ENCODE measurements at regions not wholly inside any gene's neighbourhood (a gene's known extent, or its start where the extent isn't known, plus 50 kb on each side); places are given as distances from the start of the nearest gene placed in this dataset.

DNA sequence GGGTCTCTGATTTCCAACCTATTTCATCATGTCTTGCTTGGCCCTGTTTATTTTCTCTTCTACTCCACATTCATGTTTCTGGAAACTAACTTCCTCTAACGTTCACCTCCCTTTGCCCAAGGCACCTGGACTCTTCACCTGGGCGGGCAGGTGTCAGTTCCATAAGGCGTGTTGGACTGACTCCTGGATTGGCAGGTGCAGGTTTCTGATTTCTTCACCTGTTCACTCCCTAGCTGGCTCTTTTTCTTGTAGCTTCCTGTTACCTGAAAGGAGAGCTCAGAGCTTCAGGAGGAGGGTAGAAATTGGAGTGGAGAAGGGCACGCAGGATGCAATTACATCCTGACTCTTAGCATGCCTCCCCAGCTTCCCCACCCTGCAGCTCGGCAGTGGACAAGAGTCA is 350.8 kb upstream of the KLF3 start:
- DNase-seq: no peak

DNA sequence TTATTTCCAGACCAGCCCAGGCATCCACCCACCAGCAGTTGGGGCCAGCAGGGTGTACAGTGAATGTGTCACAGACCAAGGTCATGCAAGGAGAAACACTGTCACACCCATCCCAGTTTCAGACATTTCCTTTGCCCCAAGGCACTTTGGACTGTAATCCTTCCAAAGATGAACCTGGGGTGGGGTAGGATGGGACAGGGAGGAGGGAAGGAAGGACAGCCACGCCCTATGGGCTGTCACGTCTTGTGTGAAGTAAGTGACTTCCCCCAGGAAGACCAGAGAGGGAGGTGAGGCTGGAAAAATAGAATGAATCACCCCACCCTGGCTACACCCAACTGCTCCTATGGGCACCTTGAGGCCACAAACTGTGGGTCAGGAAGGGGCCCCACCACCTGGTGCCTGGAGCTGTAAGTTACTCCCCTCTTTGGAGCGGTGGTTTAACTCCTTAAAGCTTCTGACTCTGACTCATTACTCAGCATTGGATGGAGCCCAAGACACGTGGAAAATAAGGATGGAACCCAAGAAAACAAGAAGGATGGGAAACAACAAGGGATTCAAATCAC is 349.9 kb upstream of the KLF3 start:
- no peak for DNase-seq

DNA sequence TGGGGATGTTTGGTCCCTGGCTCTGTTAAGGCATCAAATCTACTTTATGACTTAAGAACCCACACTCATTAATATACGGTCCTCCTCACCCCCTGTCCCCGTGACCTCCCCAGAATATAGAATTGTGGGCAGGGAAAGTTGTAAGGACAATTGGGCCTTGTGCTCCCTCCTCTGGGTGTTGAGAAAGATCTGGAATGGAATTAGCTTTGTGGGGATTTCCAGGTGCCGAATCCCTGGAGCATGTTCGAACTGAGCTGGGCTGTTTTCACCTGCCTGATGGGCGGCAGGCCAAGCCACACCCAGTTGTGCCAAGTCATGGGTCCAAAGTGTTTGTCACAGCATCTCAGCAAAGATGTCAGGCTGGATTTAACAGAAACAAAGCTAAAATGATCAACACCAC is 349.3 kb upstream of the KLF3 start:
- DNase-seq: no peak

DNA sequence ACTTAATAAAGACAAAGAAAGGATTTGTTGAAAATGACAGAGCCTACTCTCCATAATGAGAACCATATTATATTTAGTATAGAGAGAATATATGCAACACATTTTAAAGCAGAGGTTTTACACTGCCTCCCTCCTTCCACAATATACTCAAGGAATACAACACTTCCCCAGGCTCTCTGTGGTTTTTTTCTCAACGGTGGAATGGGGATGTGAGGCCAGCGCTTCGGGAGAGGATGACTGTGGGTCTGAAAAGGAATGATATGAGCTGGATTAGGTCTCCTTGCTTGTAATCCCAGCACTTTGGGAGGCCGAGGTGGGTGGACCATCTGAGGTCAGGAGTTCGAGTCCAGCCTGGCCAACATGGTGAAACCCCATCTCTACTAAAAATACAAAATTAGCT is 348.7 kb upstream of the KLF3 start:
- no peak for DNase-seq

DNA sequence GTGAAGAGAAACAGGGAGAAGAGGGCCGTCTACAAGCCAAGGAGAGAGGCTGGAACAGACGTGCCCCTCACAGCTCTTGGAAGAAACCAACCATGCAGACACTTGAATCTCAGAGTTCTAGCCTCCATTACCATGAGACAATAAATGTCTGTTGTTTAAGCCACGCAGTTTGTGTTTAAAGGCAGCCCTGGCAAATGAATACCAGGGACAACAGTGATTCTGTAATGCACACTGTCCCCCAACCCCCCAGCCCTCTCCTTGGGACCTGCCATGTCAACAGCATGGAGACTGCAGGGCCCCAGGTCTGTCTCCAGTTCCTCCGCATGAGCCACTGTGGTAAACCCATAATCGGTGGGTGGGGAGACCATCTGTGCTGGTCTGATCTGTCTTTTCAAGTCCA is 348.0 kb upstream of the KLF3 start:
- no peak for DNase-seq

DNA sequence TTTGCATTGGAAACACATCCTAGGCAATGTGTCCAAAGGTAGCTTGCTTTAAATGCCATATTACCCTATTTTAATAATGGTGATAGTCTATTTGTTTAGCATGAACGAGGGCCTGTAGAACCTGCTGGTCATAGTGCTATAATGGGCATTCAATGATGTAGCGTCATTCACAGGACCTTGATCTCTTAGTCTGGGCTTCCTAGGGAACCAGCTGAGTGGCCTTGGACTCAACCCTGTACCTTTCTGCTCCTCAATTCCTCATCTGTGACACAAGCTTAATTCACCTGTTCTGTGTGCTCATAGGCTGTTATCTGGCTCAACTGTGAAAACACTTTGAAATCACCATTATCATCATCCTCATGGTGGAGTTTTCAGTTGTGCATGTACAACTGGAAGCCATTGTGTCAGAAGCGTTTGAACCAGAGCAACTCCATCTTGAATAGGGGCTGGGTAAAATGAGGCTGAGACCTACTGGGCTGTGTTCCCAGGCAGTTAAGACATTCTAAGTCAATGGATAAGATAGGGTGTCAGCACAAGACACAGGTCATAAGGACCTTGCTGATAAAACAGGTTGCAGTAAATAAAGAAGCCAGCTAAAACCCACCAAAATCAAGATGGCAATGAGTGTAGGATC is 346.8 kb upstream of the KLF3 start:
- DNase-seq: no peak

DNA sequence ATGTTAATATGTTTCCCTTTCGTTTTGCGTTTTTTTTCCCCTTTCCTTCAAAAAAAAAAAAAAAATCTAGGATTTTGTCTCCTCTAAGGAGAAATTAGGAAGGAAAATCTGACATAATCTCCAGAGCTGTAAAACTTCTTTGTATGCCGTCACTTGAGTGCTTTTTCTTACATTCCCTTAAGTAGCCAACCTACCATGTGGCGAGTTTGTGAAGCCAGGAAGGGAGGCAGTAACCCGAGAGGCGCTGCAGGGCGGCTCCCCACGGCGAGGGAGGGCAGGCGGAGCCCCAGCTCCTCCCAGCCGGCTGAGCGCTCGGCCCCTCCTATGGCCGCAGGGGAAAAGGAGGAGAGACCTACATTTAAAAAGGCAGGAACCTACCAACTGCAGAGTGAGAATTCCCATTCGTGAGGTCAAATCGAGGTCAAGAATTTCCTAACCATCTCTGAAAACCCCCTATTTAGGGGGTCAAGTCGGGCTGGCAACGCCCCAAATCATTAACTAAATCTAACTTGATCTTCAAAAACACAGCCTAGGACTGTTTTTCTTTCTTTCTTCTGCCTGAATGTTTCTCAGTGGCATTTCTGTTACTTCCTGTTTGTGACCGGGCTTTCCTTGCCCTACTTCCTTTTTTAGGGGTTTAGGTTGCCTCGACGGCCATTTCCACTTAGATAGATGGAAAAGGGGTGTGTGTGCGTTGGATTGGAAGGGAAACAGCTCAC is 345.1 kb upstream of the KLF3 start:
- peak; percentile 93 for DNase-seq

DNA sequence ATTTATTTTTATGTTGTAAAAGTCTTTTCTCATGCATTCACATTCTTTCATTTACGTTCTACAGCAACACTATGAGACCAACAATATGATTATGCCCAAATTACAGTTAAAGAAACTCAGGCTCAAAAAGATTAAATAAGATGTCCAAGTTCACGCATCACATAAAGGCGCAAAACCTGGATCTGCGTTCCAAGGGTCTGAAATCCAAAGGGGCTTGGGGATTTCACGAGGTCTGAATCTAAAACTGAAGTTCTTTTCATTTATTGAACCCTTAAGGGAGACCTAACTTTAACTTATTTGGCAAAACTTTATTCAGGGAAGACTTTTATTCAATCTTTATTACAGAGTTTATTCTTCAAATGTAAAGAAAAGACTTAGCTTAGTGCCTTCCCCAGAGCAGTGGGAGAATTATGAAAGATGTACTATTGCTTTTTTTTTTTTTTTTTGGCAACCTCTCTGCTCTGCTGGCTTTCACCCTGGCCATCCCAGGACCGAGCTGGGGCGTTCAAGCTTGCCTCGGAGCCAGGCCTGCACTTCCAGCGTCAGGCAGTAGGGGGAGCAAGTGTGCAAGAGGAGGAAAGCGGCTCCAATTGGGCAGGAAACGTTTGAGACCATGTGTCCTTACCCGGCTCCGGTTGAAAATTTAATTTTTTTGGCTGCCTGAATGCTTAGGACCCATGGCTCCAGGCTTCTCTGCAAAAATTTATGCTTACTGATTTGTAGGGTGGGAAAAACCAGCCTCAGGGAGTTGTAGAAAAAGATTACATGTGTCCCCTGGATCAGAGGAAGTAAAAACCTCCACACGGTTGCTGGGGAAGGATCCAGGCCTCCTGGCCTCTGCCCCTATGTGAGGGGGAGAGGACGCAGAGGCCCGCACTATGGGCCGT is 344.3 kb upstream of the KLF3 start:
- DNase-seq: peak; percentile 98

DNA sequence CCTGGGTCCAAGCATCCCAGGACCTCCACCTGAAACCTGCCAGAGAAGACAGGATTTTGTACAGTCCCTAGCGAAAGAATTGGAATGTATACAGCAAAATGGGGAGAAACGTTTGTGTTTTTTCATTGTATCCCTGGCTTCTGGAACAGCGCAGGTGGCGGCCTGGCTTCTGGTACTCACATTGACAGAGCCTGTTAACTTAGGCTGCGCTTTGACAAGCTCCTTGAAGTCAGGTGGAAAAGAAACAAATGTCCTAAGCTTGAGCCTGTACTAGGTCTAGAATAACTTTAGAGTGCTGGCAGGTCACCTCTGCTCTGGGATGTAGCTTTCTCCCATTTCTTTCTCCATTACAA is 343.7 kb upstream of the KLF3 start:
- no peak for DNase-seq

DNA sequence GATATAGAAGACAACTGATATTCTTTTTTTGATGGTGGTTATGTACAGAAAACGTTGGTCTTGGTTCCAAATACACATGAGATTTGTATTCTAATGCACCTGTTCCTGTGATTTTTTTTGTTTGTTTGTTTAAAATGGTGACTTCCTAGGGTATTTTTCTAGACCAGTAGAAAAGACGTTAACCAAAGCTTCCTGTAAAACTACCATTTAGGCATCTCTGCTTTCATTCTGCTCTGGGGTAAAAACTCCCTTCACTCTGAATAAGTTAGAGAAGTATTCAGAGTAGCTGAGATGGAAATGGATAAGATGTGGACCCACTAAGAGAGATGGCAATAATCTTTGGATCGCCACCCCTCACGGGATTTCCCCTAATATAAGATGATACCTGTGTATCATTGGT is 343.2 kb upstream of the KLF3 start:
- DNase-seq: no peak

DNA sequence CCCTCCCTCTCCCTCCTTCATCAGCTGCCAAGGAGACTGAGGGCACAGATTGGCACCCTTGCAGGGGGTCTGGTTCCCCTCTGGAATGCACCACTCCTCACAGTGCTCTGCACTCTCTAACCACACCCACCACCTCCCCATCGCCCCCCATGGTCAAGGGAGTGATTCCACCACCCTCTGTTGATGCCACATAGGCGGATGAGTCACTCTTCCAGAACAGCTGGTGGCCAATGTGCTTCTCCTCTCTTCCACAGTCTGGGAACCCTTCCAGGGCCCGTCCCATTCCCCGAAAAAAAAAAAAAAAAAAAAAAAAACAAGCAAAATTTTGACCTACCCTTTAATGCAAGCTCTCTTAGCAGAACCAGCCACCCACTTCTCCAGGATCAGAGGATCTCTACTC is 341.3 kb upstream of the KLF3 start:
- no peak for DNase-seq

DNA sequence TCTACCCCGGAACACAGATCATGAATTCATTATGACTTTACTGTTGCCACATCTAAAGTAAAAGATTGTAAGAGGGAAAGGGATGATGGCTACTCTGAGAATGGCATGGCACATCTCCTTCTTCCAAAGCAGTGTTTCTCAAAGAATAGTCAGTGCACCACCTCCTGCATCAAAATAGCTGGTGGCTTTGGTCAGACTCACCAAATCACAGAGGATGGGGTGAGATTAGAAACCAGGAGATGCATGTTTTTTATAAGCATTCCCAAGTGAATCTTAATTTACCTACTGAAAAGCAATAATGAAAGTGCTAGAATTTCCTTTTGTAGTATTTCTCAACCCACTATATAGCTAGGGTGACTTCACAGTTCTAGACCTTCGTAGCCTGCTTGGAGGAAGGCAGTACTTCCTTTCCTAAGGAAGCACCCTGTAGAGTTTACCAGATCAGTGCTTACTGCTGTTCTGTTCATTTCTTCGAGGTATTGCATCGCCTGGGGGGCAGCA is 340.8 kb upstream of the KLF3 start:
- no peak for DNase-seq

DNA sequence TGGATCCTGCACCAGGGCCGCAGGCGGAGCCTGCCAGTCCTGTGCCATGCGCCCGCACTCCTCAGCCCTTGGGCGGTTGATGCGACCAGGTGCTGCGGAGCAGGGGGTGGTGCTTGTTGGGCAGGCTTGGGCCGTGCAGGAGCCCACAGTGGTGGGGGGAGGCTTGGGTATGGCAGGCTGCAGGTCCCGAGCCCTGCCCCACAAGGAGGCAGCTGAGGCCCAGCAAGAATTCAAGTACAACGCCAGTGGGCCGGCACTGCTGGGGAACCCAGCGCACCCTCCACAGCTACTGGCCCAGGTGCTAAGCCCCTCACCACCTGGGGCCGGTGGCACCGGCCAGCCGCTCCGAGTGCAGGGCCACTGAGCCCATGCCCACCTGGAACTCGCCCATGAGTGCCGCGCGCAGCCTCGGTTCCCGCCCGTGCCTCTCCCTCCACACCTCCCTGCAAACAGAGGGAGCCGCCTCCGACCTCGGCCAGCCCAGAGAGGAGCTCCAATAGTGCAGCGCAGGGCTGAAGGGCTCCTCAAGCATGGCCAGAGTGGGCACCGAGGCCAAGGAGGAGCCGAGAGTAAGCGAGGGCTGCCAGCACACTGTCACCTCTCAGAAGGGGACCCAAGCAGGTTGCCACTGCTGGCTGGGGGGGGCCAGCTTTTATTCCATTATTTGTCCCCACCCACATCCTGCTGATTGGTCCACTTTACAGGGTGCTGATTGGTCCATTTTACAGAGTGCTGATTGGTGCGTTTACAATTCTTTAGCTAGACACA is 339.0 kb upstream of the KLF3 start:
- DNase-seq: no peak

DNA sequence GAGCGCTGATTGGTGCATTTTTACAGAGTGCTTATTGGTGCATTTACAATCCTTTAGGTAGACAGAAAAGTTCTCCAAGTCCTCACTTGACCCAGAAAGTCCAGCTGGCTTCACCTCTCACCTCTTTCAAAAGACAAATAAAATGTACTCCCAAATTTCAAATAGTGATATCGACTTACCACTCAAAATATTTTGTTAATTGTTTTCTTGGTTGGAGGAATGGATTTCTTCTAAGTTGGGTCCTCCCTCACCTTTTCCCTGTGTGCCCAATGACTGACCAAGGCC is 338.4 kb upstream of the KLF3 start:
- no peak for DNase-seq

DNA sequence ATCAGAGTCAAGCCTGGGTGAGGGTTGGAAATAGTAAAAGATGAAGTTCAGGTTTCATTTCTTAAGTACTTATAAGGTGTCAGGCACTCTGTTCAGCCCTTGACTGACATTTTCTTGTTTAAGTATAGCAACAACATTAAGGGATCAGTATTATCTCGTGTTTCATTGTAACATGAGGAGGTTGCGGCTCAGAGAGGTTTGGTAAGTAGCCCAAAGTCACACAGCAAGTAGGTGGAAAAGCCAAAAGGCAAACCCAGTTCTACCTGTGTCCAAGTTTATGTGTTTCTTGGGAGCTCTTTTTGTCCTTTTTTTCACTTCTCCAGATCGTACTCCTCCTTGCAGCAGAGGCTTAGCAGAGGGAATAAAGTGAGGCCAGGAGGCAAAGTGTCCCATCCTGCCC is 337.5 kb upstream of the KLF3 start:
- DNase-seq: no peak

DNA sequence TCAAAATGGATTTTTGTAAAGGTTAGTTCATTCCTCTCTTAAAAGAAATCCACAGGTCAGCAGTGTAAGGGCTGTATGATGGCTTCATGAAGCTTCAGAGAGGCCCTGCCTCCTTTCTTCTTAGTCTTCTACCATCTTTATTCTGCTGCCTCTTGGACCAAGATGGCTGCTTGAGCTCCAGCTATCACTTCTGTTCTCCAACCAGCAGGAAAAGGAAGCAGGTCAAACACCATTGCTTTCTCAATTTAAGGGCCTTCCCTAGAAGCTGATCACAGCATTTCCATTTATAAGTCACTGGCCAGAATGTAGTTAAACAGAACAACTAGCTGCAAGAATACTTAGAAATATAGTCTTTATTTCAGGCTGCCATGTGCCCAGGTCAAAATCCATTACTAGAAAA is 336.8 kb upstream of the KLF3 start:
- no peak for DNase-seq

DNA sequence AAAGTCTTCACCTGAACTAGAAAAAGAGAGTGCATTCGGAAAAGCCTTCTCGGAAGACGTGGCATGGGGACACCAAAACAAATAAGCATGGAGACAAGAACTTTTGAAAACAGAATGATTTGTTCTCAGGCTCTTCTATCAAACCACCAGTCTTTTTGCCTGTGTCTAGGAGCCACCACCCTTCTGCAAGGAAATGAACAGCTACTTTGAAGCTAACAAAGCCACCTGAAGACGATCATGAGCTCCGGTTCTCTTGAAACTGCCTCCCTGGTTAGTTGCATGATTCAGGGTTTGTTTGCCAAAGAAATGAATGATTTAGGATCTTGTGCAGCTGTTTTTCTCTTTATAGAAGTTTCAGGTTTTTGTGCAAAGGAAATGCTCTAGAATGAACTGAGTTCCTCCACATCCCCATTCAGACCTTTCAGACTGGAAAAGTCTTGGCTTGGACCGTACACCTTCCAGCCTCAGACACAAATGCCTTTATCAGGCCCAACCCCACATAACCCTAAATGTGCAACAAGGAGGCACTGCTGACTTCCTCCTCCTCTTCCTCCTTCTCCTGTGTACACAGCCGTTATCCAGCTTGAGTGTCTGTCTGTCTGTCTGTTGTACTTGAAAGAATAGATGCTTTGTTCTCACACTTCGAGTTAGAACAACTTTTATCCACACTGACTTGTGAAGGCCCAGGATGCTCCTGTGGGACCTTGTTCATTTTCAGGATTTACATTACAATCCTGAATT is 334.8 kb upstream of the KLF3 start:
- DNase-seq: no peak

DNA sequence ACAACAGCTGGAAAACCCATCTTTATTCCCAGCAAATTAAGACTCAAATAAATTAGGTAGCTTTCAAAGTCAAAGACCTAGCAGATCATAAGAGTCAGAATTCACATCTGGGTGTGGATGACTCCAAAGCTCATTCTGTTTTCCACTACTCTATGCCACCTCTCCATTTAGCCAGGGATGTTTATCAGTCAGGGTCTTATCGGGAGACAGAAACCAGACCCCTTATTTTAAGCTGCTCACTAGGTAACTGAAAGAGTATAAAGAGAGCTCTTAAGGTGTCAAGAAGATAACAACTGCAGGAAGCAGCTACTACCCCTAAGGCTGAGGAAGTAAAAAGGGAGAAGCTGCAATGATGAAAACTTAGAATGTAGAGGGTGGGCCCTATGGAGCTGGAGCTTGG is 333.7 kb upstream of the KLF3 start:
- DNase-seq: no peak

DNA sequence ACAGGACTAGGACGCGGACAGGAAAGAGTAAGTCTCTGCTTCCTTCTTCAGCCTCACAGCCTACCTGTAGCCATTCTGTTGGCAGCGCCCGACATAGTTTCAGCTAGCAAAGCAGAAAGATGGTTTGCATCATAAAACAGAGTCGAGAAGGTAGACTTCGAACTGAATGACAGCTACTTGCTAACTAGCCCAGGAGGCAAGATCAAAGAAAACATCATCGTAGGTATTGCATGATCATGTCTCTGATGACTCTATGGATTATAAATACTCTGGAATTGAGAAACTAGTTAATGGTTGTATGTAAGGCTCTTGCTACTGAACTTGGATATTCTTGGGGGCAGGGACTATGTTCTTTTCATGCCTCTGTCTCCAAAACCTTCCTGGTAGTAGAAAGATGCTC is 333.1 kb upstream of the KLF3 start:
- DNase-seq: no peak

DNA sequence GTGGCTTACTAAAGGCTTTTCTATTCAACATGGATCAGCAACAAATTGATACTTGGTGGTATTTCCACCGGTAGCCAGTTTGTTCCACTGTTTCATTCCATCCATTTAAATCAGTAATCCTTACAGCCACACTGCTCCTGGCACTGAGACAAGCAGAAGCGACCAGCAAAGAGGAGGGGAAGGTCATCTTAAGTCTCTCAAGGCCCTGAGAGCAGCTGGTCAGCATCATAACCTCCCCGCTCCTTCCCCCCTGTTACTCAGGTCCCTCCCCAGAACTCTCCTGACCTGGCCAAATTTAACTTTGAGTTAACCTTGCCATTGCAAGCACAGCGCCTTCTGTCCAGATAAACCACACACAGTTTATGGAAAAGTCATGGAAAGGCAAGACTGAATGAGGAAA is 331.3 kb upstream of the KLF3 start:
- no peak for DNase-seq

DNA sequence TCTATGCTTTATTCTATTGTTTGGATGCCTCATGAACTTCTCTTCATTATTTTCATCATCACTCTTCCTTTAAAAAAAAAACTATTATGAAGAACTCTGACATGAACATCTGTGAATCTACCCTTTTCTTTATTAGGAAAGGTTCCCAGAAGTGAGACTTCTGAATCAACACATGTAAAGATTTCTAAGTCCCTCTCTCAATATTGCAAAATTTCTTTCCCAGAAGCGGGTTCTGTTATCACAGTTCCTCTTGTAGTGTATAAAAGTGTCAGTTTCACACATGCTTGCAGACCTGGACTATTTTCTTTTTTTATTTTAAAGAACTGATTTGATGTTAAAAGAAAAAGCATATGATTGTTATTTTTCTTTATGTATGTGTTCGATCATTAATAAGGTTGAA is 330.8 kb upstream of the KLF3 start:
- no peak for DNase-seq

DNA sequence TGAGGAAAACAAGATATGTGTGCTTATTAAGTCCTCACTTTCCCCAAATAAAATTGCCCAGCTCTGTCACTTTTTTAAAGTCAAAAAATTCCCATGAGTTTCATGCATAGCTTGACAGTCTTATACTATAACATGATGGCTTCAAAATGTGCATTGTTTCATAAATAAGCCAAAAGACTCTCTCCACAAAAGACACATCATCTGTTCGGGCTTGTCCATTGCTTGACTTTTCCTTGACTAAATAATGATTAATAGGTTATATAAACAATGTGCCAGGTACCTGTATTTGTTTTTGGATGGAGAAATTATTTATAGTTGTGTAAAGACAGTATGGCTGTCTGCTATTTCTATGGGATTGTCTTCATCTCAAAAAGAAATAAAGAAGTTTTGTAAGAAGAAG is 329.2 kb upstream of the KLF3 start:
- DNase-seq: no peak

Data from hindlimb muscle (tissue), 1 donor.